Cardiac fibroblast (primary cell): ENCODE measurements at regions not wholly inside any gene's neighbourhood (a gene's known extent, or its start where the extent isn't known, plus 50 kb on each side); places are given as distances from the start of the nearest gene placed in this dataset.
"Not testable (repeated sequence)": the region's sequence is repeated elsewhere in the genome, so short reads cannot be mapped to it uniquely, and the experiment has no call there.

ENCODE experiments used
- DNase-seq, 2 donors: peaks; one replicate each; pipeline versions ENCODE4 v3.0.0 to v3.0.0-alpha.2; 2010; ENCODE audit warnings: low read depth in 2 of 2
- H3K4me3 ChIP-seq, 2 donors: replicated peaks in 1 of 2; 1 replicate in 1 of 2; 2 replicates in 1 of 2; pipeline ENCODE4 v1.5.1; 2011; ENCODE audit warnings: low read depth in 2 of 2, low read length in 2 of 2, mild to moderate bottlenecking in 2 of 2, moderate library complexity in 1 of 2
- TF ChIP-seq, protein P1 (sequence below): IDR thresholded peaks from one replicate; pipeline ENCODE4 v1.5.1; 2011; ENCODE audit warnings: low read depth, mild to moderate bottlenecking, low read length, inconsistent platforms

DNA sequence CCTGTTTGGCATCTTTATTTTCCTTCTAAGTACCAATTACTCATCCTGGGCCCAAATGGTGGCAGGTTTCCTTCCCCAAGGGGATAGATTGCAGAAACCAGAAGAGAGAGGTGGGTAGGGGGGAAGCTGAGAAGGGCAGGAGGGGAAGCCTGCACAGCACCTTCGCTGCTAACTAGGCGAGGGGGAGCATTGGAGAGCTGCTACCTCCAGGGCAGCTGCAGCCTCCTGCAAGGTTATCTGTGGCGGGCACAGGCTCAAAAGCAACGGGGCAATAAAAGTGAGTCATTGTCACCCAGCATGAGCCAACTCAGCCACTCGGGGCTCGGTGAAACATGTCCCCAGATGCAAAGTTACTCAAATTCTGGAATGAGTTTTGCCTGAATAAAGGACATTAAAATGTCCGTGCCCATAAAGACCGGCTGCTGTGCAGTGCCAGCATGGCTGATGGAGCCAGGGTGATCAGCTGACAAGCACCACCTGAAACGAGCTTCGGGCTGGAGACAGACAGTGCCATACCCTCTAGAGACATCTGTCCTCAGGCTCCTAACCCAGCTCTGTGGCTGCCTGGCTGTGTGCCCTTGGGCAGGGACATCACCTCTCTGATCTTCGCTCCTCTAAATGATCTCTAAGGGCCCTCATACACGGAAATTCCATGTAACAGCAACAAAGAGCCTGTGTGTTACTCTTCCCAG is 68.1 kb upstream of the GRIN2A start:
- TF ChIP-seq, protein P1, sequence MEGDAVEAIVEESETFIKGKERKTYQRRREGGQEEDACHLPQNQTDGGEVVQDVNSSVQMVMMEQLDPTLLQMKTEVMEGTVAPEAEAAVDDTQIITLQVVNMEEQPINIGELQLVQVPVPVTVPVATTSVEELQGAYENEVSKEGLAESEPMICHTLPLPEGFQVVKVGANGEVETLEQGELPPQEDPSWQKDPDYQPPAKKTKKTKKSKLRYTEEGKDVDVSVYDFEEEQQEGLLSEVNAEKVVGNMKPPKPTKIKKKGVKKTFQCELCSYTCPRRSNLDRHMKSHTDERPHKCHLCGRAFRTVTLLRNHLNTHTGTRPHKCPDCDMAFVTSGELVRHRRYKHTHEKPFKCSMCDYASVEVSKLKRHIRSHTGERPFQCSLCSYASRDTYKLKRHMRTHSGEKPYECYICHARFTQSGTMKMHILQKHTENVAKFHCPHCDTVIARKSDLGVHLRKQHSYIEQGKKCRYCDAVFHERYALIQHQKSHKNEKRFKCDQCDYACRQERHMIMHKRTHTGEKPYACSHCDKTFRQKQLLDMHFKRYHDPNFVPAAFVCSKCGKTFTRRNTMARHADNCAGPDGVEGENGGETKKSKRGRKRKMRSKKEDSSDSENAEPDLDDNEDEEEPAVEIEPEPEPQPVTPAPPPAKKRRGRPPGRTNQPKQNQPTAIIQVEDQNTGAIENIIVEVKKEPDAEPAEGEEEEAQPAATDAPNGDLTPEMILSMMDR = no peak
- H3K4me3 ChIP-seq = no peak overlapping the region
- no peak for DNase-seq

DNA sequence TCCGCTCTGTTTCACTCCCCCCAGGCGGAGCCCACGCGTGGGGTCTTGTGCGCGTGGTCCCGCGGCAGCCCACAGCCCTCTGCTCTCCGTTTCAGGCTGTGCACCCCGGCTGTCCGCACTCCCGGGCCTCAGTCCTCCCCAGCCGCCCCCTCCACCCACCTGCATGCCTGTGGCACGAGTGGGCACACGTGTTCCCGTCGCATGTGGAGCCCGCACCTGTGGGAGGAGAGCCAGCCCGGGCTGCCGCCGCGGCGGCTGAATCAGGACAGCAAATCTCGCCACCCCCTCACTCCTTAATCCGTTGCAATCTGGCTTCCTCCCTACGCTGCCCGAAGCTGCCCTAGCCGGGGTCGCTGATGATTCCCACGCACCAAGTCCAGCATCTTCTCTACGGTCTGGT is 69.9 kb upstream of the GRIN2A start:
- TF ChIP-seq, protein P1 = no peak
- H3K4me3 ChIP-seq = no peak overlapping the region
- no peak for DNase-seq

DNA sequence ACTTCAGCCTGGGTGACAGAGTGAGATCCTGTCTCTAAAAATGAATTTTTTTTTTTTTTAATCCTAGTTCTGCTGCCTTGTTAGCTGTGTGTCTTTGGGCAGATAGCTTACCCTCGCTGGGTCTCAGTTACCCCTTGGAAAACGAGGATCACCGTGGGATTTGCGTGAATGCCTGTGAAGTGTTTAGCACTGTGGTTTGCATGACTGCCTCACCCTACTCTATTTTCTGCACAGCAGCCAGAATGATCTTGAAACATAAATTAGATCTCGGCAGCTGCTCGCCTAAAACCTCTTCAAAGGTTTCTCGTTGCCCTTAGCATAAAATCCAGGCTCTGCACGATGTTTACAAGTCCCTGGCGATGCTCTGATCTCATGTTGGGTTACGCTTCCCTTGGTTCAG is 71.2 kb upstream of the GRIN2A start:
- H3K4me3 ChIP-seq = no peak overlapping the region
- no peak for DNase-seq
- TF ChIP-seq, protein P1 = no peak

DNA sequence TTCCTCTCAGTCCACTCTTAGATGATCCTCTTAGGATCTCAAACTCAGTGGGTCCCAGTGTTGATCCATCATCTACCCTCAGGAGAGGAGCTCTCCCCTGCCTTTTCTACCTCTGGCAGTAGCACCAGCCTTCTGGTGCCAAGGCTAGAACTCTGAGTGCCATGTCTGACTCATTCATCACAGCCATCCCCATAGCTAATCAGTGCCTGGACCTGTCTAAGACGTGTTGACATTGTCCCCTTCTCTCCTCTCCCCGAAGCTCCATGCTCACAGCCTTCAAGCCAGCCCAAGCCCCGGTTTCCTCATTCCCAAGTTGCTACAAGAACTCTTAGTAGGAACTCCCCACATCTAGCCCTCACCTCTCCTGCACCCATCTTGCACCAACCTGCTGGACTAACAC is 73.5 kb upstream of the GRIN2A start:
- H3K4me3 ChIP-seq = no peak overlapping the region
- DNase-seq = no peak
- TF ChIP-seq, protein P1 = no peak

DNA sequence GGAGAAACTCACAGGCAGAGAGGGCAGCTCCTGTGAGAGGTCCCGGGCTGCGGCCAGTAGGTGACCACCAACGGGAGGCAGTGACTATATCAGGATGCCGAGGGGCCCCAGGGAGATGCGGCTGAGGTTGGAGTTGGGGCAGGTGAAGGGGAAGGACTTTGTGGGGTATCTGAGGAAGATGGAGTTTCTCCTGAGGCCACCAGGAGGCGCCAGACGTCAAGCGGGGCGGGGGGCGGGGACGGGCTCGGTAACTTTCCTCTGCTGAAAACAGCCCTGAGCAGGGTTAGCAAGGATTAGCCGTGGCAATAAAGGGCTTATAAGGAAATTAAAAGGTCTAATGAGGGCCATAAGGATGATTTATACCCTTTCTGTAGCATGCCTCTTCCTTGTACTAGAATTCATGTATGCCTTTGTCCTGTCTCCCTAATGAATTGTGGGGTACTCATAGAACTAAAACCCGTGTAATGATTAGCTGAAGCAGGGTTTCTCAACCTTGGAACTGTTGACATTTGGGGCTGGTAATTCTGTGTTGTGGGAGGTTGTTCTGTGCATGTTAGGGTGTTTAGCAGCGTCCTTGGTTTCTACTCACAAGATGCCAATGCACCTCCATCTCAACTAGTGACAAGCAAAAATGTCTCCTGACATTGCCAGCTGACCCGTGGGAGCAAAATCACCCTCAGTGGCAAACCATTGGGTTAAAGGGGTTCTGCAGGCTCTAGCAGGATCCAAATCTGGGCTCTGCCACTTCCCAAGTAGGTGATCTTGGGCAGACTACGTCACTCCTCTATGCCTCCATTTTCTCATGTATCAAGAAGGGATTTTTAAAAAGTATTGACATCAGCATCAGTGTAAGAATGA is 74.8 kb upstream of the GRIN2A start:
- TF ChIP-seq, protein P1 = peak; percentile 80
- no peak overlapping the region for H3K4me3 ChIP-seq
- DNase-seq = peak; percentile 25 to 40

DNA sequence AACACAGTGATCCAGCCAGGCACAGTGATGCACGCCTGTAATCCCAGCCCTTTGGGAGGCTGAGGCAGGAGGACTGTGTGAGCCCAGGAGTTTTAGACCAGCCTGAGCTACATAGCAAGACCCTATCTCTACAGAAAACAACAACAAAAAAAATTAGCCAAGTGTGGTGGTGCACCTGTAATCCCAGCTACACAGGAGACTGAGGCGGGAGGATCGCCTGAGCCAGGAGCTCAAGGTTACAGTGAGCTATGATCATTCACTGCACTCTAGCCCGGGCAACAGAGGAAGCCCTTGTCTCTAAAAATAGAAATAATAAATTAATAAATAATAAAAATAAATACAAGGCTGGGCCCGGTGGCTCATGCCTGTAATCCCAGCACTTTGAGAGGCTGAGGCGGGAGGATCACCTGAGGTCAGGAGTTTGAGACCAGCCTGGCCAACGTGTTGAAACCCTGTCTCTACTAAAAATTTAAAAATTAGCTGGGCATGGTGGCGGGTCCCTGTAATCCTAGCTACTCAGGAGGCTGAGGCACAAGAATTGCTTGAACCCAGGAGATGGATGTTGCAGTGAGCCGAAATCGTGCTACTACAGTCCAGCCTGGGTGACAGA is 75.5 kb upstream of the GRIN2A start:
- H3K4me3 ChIP-seq, DNase-seq: not testable (repeated sequence)

DNA sequence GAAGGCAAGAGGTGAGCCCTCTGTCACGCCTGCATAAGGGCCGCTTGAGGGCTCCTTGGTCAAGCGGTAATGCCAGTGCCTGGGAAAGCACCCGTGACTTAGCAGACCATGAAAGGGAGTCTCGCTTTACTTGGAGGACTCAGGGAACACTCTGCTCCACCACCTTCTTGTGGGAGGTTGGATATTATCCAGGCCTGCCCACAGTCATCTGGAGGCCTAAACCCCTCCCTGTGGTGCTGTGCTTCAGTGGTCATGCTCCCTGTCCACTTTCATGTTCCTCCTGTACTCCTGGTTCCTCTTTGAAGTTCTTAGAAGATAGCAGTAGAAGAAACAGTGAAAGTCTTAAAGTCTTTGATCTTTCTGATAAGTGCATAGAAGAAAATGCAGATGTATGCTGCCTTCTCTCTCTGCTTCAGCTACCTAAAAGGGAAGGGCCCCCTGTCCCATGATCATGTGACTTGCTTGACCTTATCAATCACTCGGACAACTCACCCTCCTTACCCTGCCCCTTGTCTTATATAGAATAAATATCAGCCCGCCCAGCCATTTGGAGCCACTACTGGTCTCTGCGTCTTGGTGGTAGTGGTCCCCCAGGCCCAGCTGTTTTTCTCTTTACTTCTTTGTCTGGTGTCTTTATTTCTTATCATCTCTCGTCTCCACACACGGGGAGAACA is 76.8 kb upstream of the GRIN2A start:
- not testable (repeated sequence) for H3K4me3 ChIP-seq, DNase-seq
